ENCODE measurements at regions not wholly inside any gene's neighbourhood (a gene's known extent, or its start where the extent isn't known, plus 50 kb on each side); places are given as distances from the start of the nearest gene placed in this dataset.

DNA sequence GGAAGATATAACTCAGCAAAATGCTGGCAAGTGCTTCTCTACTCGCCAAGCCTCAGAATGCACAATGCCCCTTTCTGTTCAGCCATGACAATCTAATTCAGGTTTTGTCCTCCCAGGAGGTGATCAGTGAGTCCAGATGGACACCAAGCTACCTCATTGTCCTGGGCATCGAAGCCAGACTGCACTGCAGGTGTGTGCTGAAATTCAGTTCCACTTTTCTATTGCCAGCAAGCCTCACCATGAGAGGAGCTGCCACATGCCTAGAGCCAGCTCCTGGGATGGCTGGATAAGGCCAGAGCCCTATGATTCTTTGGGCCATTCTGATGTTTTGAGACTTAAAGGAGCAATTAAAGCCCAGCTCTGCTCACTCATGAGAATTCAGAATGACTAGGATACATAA is 186.7 kb downstream of the GRIN2B start:
- Histone ChIP-seq H3K27me3 (ENCODE audit: low read length) (peaks cover 4% of the 10 kb centered on the region; the same call in 1 of the 2 replicates), H4K20me1 (ENCODE audit: low read length) (no peaks in the 10 kb centered on the region), H3K36me3 (ENCODE audit: low read depth, low read length) (no peaks in the 10 kb centered on the region), H3K4me2 (ENCODE audit: low read length) (no peak overlapping the region), H3K9me3 (ENCODE audit: low read length) (no peaks in the 10 kb centered on the region), H3K79me2 (ENCODE audit: low read length) (no peaks in the 10 kb centered on the region), H3K9me2 (replicated peaks; ENCODE audit: low read length) (no peaks in the 10 kb centered on the region), H3K4me1 (ENCODE audit: insufficient read depth, low read length) (no peaks in the 10 kb centered on the region), H3K4me3 (ENCODE audit: low read length) (no peak overlapping the region), H3K27ac (ENCODE audit: low read length) (no peak overlapping the region), H2AFZ (ENCODE audit: low read length) (no peak overlapping the region), H3K9ac (ENCODE audit: low read length) (no peak overlapping the region), H3F3A (ENCODE audit: low read length, unreplicated experiment) (no peaks in the 10 kb centered on the region)
- intact Hi-C loops (cut with micrococcal nuclease), result no loop called here
- POLR2A ChIA-PET (ENCODE audit: unreplicated experiment), result no interaction called here
- CTCF ChIA-PET, result no interaction called here
- no TSS peak for BruUV-seq (replicated peaks)
- no peak for DNase-seq
- no peak for TF ChIP-seq EZH2phosphoT487 (IDR thresholded peaks at IDR 0.05; ENCODE audit: borderline replicate concordance, low read length)
- TF ChIP-seq EZH2 (IDR thresholded peaks at IDR 0.05; ENCODE audit: low read length, unreplicated experiment), result no peak
- TF ChIP-seq, protein P1, sequence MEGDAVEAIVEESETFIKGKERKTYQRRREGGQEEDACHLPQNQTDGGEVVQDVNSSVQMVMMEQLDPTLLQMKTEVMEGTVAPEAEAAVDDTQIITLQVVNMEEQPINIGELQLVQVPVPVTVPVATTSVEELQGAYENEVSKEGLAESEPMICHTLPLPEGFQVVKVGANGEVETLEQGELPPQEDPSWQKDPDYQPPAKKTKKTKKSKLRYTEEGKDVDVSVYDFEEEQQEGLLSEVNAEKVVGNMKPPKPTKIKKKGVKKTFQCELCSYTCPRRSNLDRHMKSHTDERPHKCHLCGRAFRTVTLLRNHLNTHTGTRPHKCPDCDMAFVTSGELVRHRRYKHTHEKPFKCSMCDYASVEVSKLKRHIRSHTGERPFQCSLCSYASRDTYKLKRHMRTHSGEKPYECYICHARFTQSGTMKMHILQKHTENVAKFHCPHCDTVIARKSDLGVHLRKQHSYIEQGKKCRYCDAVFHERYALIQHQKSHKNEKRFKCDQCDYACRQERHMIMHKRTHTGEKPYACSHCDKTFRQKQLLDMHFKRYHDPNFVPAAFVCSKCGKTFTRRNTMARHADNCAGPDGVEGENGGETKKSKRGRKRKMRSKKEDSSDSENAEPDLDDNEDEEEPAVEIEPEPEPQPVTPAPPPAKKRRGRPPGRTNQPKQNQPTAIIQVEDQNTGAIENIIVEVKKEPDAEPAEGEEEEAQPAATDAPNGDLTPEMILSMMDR (conservative IDR thresholded peaks at IDR 0.05; ENCODE audit: low read depth, low read length), result no peak
- ATAC-seq, result no peak

- H3K36me3 ChIP-seq (ENCODE audit: low read depth, low read length), result no peaks in the 10 kb centered on the region
- no peaks in the 10 kb centered on the region for H3K9me2 ChIP-seq (replicated peaks; ENCODE audit: low read length)
- TF ChIP-seq EZH2phosphoT487 (IDR thresholded peaks at IDR 0.05; ENCODE audit: borderline replicate concordance, low read length), result no peak
- H4K20me1 ChIP-seq (ENCODE audit: low read length), result no peaks in the 10 kb centered on the region
- no peak overlapping the region for H3K27ac ChIP-seq (ENCODE audit: low read length)
- H3K4me3 ChIP-seq (ENCODE audit: low read length), result no peak overlapping the region
- H3K9ac ChIP-seq (ENCODE audit: low read length), result no peak overlapping the region
- intact Hi-C loops (cut with micrococcal nuclease), result no loop called here
- DNase-seq (no peak), ATAC-seq (no peak)
- no peaks in the 10 kb centered on the region for H3K4me1 ChIP-seq (ENCODE audit: insufficient read depth, low read length)
- H3K4me2 ChIP-seq (ENCODE audit: low read length), result no peak overlapping the region
- H3F3A ChIP-seq (ENCODE audit: low read length, unreplicated experiment), result no peaks in the 10 kb centered on the region
- BruUV-seq (replicated peaks), result no TSS peak
- no peaks in the 10 kb centered on the region for H3K9me3 ChIP-seq (ENCODE audit: low read length)
- ChIA-PET POLR2A (ENCODE audit: unreplicated experiment) (no interaction called here), CTCF (no interaction called here)
- no peaks in the 10 kb centered on the region for H3K79me2 ChIP-seq (ENCODE audit: low read length)
- no peak overlapping the region for H2AFZ ChIP-seq (ENCODE audit: low read length)
- peaks cover 28% of the 10 kb centered on the region; the same call in 1 of the 2 replicates for H3K27me3 ChIP-seq (ENCODE audit: low read length)
Measured at GRCh38 chr12:13790317-13790716, 191.1 kb downstream of the GRIN2B start.

DNA sequence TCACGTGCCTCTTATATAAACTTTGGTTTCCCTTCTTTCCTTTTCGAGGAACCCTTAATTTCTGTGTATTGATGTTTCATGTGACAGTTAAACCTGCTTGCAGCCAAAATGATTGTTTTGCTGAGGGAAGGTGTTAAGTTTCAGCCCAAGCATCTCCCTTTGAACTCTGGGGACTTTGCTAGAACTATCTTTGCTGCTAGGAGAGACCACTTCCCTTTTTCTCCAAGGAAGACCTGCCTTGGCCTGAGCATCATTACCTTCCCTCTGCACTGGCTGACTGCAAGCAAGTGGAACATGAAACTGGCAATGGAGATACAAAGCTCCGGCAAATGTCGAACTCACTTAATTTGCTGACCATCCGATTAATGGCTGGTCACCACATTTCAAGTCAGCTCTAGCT is 192.8 kb downstream of the GRIN2B start:
- Histone ChIP-seq H3F3A (ENCODE audit: low read length, unreplicated experiment) (no peaks in the 10 kb centered on the region), H3K9me2 (replicated peaks; ENCODE audit: low read length) (no peaks in the 10 kb centered on the region), H3K4me1 (ENCODE audit: insufficient read depth, low read length) (no peaks in the 10 kb centered on the region), H4K20me1 (ENCODE audit: low read length) (no peaks in the 10 kb centered on the region), H3K9me3 (ENCODE audit: low read length) (no peaks in the 10 kb centered on the region), H3K4me2 (ENCODE audit: low read length) (no peak overlapping the region), H2AFZ (ENCODE audit: low read length) (no peak overlapping the region), H3K27ac (ENCODE audit: low read length) (no peak overlapping the region), H3K79me2 (ENCODE audit: low read length) (no peaks in the 10 kb centered on the region), H3K27me3 (ENCODE audit: low read length) (peaks cover 28% of the 10 kb centered on the region; the same call in 1 of the 2 replicates), H3K9ac (ENCODE audit: low read length) (no peak overlapping the region), H3K4me3 (ENCODE audit: low read length) (no peak overlapping the region), H3K36me3 (ENCODE audit: low read depth, low read length) (no peaks in the 10 kb centered on the region)
- ChIA-PET POLR2A (ENCODE audit: unreplicated experiment) (no interaction called here), CTCF (no interaction called here)
- DNase-seq (no peak), ATAC-seq (no peak)
- no TSS peak for BruUV-seq (replicated peaks)
- no peak for TF ChIP-seq EZH2 (IDR thresholded peaks at IDR 0.05; ENCODE audit: low read length, unreplicated experiment)
- TF ChIP-seq, protein P1 (conservative IDR thresholded peaks at IDR 0.05; ENCODE audit: low read depth, low read length), result no peak
- no peak for TF ChIP-seq EZH2phosphoT487 (IDR thresholded peaks at IDR 0.05; ENCODE audit: borderline replicate concordance, low read length)
- intact Hi-C loops (cut with micrococcal nuclease), result no loop called here
